Activated CD4-positive, CD25-positive, alpha-beta regulatory T cell treated with anti-CD3 and anti-CD28 coated beads, Interleukin-2, amount 50 U/mL, for 72 hours (primary cell): ENCODE measurements at regions not wholly inside any gene's neighbourhood (a gene's known extent, or its start where the extent isn't known, plus 50 kb on each side); places are given as distances from the start of the nearest gene placed in this dataset.
"Not testable (repeated sequence)": the region's sequence is repeated elsewhere in the genome, so short reads cannot be mapped to it uniquely, and the experiment has no call there.

ENCODE experiments used
- DNase-seq: peaks from one replicate; pipeline ENCODE4 v3.0.0; 2021

DNA sequence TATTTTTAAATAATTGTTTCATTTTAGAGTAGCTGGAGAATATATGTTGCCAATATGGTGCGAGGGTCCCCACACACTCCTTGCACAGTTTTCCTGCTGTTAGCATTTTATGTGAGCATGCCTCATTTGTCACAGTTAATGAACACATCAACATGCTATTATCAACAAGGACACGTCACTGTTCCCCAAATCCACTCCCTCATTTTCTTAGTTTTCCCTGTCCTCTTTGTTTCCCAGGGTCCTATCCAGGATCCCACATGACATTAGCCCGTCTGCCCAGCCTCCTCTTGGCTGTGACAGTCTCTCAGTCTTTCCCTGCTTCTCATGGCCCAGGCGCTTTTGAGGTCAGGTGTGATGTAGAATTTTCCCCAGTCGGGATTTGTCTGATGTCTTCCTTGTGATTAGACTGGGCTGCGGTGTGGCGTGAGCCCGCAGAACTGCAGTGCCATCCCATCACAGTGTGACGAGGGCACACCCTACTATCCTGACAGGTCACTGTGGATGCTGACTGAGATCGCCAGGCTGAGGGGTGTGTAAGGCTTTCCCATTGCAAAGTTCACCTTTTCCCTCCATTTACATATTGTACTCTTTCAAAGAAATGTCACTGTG is 450.6 kb upstream of the B3GAT1 start:
- DNase-seq, result no peak

DNA sequence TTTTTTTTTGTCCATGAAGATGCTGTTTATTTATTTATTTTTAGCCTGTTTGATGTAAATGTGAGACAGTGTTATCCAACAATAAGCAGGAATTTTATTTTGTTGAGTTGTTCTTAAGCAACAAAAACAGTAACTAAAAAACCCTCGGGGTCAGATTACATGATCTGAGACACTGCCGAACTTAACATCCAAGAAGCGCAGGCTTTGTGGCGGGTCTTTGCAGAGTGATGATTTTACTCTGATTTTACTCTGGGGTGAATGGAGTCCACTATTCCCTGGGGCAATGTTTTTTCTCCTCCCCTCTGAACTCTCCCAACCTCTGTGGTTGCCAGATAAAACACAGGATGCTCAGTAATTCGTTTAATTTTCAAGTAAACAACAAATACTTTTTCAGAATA is 450.1 kb upstream of the B3GAT1 start:
- DNase-seq, result no peak

DNA sequence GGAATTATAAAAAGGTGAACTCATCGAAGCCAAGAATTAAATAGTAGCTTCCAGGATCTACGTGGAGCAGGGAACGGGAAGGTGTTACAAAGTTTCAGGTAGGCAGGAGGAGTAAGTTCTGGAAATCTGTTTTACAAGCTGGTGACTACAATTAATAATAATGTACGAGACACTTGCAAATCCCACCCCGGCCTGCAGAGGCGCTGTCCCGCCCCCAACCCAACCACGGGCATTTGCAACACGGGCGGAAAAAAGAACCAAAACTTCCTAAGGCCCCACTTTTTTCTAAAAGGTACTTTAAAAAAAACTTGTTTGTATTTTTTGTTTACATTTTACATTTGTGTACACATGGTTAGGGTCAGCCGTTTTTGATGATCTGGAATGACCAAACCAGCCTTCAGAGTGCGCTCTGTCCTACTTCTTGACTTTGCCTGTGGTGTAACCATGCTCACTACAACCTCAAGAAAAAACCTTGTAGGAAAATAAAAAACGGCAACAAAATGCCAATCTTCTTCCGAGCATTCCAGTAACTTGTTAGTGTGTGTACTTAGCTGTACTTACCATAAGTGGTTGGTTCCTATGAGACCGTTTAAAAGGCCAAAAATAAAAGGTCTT is 449.6 kb upstream of the B3GAT1 start:
- DNase-seq, result no peak

DNA sequence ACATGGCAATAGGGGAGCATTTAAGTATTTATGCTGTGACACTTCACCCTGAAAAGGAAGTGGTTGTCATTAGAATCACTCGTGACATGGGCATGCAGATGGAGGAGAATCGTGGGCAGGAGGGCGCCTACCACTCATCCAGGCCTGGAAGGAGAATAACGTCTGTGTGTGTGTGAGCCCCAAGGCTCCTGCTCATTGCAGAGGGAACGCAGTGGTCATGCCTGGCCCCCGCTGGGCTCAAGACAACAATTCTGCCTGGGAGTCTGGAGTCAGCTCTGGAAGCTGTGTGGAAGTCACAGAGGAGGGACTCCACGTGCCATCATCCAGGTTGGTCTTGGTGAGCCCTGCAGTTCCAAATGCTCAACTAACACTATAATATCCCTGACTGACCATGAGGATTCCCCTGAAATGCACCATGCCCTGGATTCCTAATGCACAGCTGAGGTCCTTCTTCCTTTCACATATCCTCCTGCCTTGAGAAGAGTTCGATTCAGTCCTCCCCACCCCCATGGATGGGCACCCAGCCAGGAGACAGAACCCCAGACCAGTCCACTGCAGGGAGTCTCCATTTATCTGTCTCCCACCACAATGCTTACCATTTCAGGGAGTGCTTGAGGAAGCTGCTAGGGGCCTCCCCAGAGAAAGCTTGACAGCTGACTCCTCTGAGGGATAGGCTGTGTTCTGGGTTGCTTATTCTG is 446.9 kb upstream of the B3GAT1 start:
- DNase-seq, result no peak

DNA sequence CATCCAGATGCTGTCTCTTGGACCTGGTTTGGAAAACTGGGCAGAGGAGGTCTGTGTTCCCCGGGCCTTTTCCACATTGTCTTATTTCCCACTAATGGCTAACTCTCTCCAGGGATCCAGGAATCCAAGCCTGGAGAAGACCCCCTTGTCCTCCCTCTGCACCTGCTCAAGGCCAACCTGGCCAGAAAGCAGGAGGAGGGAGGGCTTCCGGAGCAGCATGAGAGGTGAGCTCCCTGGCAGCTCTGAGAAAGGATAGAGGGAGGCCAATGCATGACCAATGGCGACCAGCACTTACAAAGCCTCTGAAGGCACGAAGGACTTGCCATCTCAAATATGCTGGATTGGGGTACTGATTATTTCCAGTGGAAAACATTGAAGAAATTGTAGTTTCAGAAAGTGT is 445.0 kb upstream of the B3GAT1 start:
- no peak for DNase-seq

DNA sequence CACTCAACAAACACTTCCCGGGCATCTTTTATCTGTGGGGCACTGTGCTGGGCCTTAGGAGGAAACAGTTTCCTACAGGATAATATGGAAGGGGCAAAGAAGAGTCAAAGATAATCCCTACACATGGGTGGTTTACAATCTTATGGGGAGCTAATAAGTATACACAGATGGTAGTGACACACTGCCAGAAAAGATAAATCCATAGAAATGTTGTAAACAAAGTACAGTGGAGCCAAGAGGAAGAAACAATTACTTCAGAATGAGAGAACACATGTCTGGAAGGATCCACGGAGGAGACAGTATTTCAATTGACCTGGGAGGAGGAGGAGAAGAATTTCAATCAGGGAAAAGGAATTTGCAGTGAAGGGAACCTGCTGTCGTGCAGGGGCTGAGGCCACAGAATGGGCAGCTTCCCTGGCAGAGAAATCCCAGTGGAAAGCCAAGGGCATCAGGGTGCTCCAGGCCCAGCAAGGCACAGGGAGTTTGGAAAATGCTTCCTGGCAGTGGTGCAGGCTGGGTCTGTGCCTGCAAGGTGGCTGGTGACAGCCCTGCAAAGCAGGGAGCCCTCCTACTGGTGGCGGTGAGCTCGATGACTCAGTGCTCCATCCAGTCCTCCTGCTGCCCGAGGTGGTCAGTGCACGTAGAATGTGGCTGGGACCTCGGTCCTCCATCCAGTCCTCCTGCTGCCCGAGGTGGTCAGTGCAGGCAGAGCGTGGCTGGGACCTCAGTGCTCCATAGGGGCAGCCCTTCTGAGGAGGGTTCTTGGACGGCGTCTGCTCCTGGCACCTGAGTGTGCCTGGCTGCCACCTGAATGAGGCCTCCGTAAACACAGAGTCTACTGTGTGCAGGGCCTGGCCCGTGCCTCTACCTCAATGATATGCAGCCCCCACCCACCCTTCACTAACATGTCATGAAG is 444.3 kb upstream of the B3GAT1 start:
- DNase-seq, result no peak

DNA sequence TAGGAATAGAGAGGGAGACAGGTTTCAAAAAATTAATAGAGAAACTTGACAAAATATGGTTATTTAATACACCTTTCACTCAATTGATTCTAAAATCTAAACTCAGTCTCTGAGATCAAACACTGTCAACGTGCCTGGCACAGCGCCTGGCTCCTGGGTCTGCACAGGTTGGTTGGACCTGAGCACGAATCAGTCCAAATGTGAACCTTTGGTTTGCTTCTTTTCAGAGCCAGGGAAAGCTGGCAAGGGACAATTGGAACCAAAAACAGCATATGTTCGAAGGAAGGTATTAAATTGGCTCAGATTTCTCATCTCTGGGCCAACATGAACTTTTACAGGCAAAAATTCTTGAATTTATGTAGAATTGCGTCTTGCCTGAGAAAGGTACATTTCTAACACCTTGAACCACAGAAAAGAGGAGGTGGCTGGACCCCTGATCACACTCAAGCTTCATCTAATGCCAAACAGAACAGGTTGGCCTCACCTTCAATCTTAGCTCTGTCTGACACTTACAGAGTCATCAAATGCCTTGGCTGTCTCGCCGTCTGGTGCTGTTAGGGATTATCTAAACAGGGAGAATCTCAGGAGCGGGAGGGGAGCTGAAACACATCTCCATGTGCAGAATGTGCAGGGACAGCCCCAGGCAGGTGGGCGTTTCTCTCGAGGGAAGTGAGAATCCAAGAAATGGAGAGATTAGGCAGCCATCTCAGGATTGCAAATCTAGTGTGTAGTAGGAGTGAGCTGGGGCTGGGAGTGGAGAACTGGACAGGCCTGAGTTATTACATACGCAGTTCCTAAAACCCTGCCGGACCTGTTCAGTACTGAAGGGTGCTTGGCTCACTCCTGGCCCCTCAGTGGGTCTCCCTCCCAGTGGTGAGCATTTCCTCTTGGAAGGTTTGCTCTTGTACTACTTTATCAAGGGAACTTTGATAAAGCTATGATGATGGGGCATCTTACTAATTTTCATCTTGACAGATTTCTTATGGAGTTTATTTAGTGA is 442.2 kb upstream of the B3GAT1 start:
- no peak for DNase-seq

DNA sequence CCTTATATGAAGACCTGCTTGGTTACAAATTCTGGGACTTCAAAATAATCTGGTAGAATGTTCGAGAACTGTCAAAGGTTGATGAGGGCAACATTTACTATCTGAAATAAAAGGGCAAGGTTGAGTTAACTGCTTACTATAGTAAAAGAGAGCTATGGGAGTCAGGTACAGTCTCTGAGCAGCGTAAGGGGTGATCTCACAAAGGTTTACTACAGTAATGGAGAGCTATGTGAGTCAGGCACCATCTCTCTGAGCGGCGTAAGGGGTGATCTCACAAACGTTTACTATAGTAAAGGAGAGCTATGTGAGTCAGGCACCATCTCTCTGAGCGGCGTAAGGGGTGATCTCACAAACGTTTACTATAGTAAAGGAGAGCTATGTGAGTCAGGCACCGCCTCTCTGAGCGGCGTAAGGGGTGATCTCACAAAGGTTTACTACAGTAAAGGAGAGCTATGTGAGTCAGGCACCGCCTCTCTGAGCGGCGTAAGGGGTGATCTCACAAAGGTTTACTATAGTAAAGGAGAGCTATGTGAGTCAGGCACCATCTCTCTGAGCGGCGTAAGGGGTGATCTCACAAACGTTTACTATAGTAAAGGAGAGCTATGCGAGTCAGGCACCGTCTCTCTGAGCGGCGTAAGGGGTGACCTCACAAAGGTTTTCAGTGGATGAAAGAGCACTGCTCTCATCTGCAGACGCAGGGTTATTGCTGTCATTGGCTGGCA is 439.6 kb upstream of the B3GAT1 start:
- DNase-seq, result not testable (repeated sequence)

DNA sequence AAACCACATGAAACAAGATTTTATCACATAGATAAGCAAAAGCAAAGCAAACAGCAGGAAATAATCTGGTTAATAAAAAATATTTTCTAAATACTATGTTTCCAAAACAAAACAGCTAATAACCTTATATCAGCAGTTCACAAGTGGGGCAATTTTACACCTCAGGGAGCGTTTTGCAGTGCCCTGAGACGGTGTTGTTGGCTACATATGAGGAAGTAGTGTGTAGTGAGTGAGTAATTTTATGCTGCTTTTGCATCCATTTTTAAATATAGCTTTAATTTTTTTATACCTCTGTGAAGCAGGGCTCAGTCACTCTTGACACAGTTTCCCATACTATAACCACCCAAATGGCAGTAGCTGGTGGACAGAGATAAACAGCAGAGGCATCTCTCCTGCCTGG is 438.5 kb upstream of the B3GAT1 start:
- no peak for DNase-seq

DNA sequence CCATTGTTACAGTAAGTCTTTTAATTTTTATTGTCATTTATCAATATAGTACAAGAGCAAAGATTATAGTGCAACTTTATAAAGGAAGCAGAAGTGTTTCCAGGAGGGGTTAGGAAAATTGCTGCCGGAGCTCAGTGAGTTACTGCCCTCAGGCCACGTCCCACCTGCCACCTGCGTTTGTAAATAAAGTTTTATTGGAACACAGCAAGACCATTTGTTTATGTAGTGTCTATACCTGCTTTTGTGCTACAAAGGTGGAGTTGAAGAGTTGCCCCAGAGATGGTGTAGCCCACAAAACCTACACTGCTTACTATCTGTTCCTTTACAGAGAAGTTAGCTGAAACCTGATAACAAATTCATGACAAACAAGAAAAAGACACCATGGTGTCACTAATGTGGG is 437.8 kb upstream of the B3GAT1 start:
- DNase-seq, result no peak

DNA sequence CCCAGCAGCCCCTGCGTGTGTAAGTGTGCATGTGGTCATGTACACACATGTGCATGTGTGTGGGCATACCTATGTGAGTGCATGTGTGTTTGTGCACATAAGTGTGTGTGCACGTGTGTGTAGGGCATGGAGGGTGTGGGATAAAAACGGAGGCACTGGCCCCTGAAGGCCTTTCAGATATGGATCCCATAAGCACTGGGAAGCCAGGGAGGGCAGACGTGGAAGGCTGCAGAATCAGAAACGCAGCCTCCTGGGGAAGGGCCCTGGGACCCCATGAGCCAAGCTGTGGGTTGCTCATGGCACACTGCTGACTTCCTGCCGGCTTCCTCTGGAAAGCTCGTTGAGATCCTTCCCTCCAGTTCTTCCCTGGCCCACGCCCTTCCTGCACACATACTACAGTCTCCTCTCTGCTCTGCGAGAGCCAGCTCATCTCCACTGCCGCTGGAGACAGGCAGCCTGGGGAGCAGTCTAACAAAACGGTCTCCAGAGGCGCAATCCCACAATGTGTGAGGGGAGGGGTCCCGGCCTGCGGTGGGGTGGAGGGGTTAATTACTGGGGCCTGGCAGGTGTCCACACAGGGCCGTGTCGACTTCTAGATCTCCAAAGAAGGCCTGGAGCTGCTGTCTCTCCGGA is 435.2 kb upstream of the B3GAT1 start:
- DNase-seq, result no peak

DNA sequence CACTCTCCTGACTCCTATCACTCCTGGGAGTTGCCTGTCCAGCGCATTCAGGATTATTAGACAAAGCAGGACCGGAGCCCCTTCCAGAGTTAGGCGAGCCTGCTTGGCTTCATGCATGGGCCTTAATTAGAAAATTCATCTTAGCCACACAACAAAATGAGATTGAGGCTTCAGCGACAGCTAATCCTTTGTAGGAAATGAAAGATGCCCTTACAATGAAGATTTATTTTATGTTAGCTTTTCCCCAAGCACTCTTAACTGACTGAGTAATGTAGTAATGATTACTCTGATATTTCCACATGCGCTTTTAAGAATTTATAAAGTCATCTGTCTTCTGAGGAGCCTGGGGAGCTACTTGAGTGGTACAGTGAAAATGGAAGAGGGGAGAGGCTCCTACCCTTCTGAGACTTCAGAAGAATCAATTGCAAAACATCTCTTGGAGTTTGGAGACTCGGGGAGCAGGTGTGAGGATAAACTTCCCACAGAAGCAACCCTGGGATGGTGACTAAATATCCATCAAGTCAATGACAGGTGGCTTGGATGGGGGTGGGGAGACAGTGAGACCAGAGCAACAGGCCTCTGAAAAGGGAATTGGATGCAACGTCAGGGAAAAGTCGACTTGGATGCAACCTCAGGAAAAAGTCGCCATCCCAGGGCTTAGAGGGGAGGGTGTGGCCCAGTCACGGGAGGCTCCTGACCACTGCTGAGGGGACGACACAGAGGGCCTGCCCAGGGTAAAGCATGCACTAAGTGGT is 434.5 kb upstream of the B3GAT1 start:
- DNase-seq, result no peak

DNA sequence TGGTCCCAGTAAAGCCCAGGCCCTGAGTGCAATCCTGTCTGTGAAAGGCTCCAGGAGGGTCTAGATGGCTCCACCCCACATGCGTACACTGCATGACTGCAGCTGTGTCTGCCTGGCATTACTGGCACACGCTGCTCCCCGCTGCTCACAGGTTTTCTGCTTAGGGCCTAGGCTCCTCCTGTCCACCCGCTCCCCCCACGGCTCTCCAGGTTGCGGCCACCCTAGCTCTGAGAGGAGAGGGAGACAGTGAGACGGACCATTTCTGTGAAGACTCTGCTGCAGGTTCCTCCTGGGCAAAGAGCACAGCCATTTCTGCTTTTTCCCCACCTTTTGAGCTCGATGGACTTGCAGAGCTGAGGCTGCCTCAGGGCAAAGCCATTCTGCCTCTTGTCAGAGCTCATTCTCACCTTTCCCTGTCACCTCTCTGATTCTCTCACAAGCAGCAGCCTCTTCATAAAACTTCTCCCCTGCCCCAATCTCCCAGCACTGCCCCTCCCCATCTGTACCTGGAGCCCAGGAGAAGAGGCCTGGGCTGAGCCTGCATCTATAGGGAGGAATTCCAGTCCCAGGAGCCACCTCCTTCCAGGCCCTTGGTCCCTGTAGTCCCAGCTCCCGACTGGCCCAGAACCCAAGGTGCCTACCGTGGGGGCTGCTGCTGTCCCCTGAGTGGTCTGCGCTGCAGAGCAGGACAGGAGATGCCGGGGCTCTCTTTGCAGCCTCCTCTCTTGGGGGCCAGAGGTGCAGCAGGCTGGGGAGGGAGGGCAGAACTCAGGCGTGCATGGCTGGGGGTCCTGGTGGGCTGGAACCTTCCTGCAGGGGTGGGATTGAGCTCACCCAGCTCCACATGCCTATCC is 433.7 kb upstream of the B3GAT1 start:
- DNase-seq, result no peak

DNA sequence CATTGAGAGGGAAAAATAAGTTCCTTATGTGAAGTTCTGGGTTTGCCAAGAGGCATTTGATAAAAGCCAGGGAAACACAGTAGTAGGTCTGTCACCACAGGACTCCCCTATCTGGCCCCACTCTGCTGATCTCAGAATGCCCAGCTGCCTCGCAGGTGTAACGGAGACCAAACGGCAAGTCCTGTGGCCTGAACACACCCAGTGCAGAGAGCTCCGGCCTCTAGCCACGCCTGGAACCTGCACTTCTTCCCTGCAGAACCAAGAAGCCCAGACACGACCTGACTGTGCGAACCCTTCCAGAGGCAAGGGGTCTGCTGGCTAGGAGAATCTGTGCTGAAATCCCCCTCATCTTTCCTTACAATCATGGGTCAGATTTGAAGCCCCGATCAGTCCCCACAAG is 432.8 kb upstream of the B3GAT1 start:
- no peak for DNase-seq

DNA sequence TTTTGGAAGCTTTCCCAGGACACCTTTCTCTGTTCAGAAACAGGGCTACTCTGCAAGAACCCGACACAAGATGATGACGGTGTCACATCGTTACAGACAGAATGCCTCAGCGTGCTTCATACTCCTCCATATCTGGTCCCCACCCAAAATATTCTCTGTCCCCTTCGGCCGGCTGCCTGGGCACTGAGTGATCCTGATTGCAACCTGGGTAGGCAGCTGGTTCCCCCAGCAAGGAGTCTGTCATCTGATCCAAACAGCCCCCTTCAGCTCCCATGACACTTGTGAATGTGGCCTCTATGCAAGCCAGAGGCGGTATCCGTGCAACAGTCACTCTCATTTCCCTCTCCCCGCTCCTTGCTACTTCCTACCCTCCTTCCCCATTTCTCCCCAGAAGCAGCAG is 431.7 kb upstream of the B3GAT1 start:
- no peak for DNase-seq

DNA sequence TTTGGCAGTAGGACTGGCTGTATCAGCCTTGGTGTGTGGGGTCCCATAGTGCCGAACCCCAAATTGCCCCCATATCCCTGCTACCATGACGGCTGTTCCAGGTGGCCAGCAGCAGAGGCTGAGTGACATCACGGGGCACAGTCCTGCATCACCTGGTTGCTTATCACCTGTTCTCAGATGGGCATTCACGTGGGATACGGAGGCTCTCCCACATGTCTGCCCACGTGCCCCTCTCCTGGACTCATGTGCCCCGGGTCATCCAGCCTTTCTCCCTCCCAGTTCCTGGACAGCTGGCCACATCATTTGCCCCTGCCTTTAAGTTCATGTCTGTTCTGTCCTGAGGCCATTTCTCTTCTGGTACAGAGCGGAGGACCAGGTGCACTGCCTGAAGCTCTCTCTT is 431.0 kb upstream of the B3GAT1 start:
- DNase-seq, result no peak

DNA sequence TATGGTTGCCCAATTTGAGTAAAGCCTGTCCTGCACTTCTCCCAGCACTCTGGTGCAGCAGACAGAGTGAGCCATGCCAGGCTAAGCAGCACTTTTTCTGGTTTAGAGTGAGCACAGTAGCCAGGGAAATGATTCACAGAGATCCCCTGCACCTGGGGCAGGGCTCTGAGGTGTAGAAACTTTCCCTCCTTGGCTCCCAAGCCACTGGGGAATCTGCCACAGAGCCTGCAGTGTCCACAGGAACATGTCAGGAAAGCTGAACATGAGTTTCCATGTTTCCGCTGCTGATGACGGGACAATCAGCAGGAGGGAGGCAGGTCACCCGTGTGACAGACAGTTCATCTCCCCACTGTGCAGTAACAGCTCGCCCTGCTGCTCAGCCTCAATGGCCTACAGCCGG is 429.9 kb upstream of the B3GAT1 start:
- DNase-seq, result no peak

DNA sequence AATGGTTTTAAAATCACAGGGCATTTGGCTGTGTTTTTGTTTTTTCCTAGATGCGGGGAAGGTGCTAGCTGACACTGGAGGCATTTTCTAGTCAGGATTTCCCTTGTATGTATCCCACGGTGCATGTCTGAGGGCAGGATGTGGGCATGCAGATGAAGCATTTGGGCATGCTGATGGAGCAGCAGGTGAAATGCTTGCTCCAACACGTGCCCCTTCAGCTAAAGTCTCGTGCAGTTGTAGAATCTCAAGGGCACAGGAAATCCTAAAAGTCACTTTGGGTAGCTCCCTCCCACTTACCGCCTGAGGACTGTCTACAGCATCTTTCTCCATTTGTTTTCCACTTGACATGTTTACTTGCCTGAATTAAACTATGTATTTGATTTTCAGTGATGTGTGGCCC is 429.4 kb upstream of the B3GAT1 start:
- no peak for DNase-seq

DNA sequence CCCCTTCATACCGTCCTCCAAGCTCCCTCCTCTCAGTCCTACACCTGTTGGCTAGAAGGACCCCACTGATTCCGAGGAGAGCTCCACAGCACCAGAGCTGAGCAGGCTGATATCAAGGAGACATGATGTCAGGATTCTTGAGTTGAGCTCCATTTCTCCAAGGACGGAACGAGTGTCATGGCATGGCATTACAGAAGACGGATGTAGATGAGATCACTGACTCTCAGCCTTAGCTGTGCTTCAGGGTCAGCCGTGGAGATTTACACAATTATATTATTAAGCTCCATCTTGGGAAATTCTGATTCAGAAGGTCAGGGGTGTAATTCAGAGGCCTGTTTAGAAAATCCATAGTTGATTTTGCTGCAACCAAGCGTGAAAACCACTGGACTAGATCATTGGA is 428.9 kb upstream of the B3GAT1 start:
- DNase-seq, result no peak
